Keratinocyte (primary cell): ENCODE measurements at regions not wholly inside any gene's neighbourhood (a gene's known extent, or its start where the extent isn't known, plus 50 kb on each side); places are given as distances from the start of the nearest gene placed in this dataset.
"Not testable (repeated sequence)": the region's sequence is repeated elsewhere in the genome, so short reads cannot be mapped to it uniquely, and the experiment has no call there.

Source experiments
- DNase-seq: peaks from one replicate; pipeline ENCODE4 v3.0.0-alpha.2; 2011; ENCODE audit warnings: low read depth, missing footprints, low spot score
- FAIRE-seq: peaks from 2 replicates; lab custom pipeline; 2011; peaks lifted over from hg19 to GRCh38; lab: Jason Lieb, UNC
- H2AFZ ChIP-seq: 2 replicates; pipeline ENCODE4 v1.6.0; 2012; ENCODE audit warnings: low read length, control low read depth, inconsistent platforms; ENCODE audit not compliant: control insufficient read depth
- H3K27ac ChIP-seq: 2 replicates; pipeline ENCODE4 v1.5.1; 2011; ENCODE audit warnings: low read length; ENCODE audit not compliant: control insufficient read depth, insufficient read depth
- H3K27me3 ChIP-seq: 3 replicates; pipeline ENCODE4 v1.6.0; 2011; ENCODE audit warnings: low read length; ENCODE audit not compliant: control insufficient read depth, insufficient read depth; ENCODE audit errors: extremely low read depth
- H3K36me3 ChIP-seq, 2 experiments: 2 replicates in 1 of 2; 3 replicates in 1 of 2; pipeline ENCODE4 v1.5.1; 2011; ENCODE audit warnings: low read length in 2 of 2, mild to moderate bottlenecking in 1 of 2; ENCODE audit not compliant: control insufficient read depth in 2 of 2, insufficient read depth in 2 of 2; ENCODE audit errors: extremely low read depth in 1 of 2
- H3K4me1 ChIP-seq: 3 replicates; pipeline ENCODE4 v1.5.1; 2011; ENCODE audit warnings: low read length; ENCODE audit not compliant: control insufficient read depth, insufficient read depth; ENCODE audit errors: extremely low read depth
- H3K4me2 ChIP-seq: 3 replicates; pipeline ENCODE4 v1.6.0; 2011; ENCODE audit warnings: low read depth, low read length; ENCODE audit not compliant: control insufficient read depth, insufficient read depth; ENCODE audit errors: extremely low read depth
- H3K4me3 ChIP-seq, 3 experiments: fragments of 200-600 bp in 1 of 3; sonication (generic) in 1 of 3; 2 replicates in 2 of 3; 3 replicates in 1 of 3; pipeline ENCODE4 v1.5.1; 2011 to 2016; ENCODE audit warnings: low read length in 3 of 3, mild to moderate bottlenecking in 3 of 3, control low read depth in 2 of 3, inconsistent platforms in 1 of 3, low read depth in 1 of 3, mixed read lengths in 1 of 3, mixed run types in 1 of 3, moderate library complexity in 1 of 3; ENCODE audit not compliant: control insufficient read depth in 2 of 3, insufficient read depth in 2 of 3; ENCODE audit errors: extremely low read depth in 1 of 3
- H3K79me2 ChIP-seq: 2 replicates; pipeline ENCODE4 v1.6.0; 2012; ENCODE audit warnings: low read length; ENCODE audit not compliant: control insufficient read depth, insufficient read depth
- H3K9ac ChIP-seq: 3 replicates; pipeline ENCODE4 v1.6.0; 2011; ENCODE audit warnings: low read length; ENCODE audit not compliant: control insufficient read depth, insufficient read depth; ENCODE audit errors: extremely low read depth
- H3K9me1 ChIP-seq: 3 replicates; pipeline ENCODE4 v1.6.0; 2011; ENCODE audit warnings: low read length; ENCODE audit not compliant: control insufficient read depth, insufficient read depth; ENCODE audit errors: extremely low read depth
- H3K9me3 ChIP-seq: 2 replicates; pipeline ENCODE4 v1.5.1; 2012; ENCODE audit warnings: low read depth, low read length; ENCODE audit not compliant: control insufficient read depth
- H4K20me1 ChIP-seq: 3 replicates; pipeline ENCODE4 v1.6.0; 2011; ENCODE audit warnings: low read length; ENCODE audit not compliant: control insufficient read depth, insufficient read depth; ENCODE audit errors: extremely low read depth
- CTCF ChIP-seq, 3 experiments: IDR thresholded peaks in 1 of 3; conservative IDR thresholded peaks in 1 of 3; optimal IDR thresholded peaks in 1 of 3; 2 replicates in 2 of 3; 3 replicates in 1 of 3; pipeline versions ENCODE3 to v1.5.1; 2011; ENCODE audit warnings: low read length in 3 of 3, mild to moderate bottlenecking in 3 of 3, moderate library complexity in 2 of 3, control low read depth in 1 of 3, inconsistent platforms in 1 of 3; ENCODE audit not compliant: insufficient read depth in 2 of 3; ENCODE audit errors: extremely low read depth in 1 of 3
- EZH2 ChIP-seq: IDR thresholded peaks from one replicate; pipeline ENCODE4 v1.6.1; 2012; ENCODE audit warnings: inconsistent platforms, mild to moderate bottlenecking, low read length, moderate library complexity
- dilution Hi-C: fragments of 300-500 bp; cut with MboI; formaldehyde crosslinking; loops from one replicate; pipeline ENCODE4 v1.7.0; 2020; ENCODE audit warnings: low sequenced_read_pairs; ENCODE audit not compliant: extremely low pct_ligation_motif_present

- TF ChIP-seq CTCF (optimal IDR thresholded peaks at IDR 0.05 in 1 of 3, IDR thresholded peaks at IDR 0.05 in 1 of 3, conservative IDR thresholded peaks at IDR 0.05 in 1 of 3; ENCODE audit: extremely low read depth in 1 of 3, insufficient read depth in 2 of 3, low read length in 3 of 3) (no peak), EZH2 (no peak)
- FAIRE-seq (no peak), DNase-seq (no peak)
- Histone ChIP-seq H3K4me3 (no peak overlapping the region), H3K27me3 (no peaks in the 10 kb centered on the region), H3K4me2 (no peak overlapping the region), H3K4me1 (peaks cover 27% of the 10 kb centered on the region), H3K9me3 (no peaks in the 10 kb centered on the region), H3K36me3 (no peaks in the 10 kb centered on the region), H3K9ac (no peak overlapping the region), H4K20me1 (no peaks in the 10 kb centered on the region), H3K79me2 (no peaks in the 10 kb centered on the region), H3K27ac (no peak overlapping the region), H3K9me1 (no peaks in the 10 kb centered on the region), H2AFZ (no peak overlapping the region)
- dilution Hi-C loops: no loop called here
Observed at GRCh38 chr9:111740739-111741138, 54.0 kb downstream of the SHOC1 start.

DNA sequence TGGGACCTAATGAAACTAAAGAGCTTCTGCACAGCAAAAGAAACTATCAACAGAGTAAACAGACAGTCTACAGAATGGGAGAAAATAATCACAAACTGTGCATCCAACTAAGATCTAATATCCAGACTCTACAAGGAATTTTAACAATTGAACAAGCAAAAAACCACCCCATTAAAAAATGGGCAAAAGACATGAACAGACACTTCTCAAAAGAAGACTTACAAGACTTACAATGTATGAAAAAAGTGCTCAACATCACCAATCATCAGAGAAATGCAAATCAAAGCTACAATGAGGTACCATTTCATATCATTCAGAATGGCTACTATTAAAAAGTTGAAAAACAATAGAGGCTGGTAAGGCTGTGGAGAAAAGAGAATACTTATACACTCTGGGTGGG, 58.0 kb downstream of the SHOC1 start:
- no peaks in the 10 kb centered on the region for H3K9me1 ChIP-seq
- FAIRE-seq: no peak
- H3K4me2 ChIP-seq: no peak overlapping the region
- no peak overlapping the region for H3K27ac ChIP-seq
- dilution Hi-C loops: no loop called here
- no peak for TF ChIP-seq EZH2
- H3K9ac ChIP-seq: no peak overlapping the region
- no peak overlapping the region for H2AFZ ChIP-seq
- H3K79me2 ChIP-seq: no peaks in the 10 kb centered on the region
- no peaks in the 10 kb centered on the region for H4K20me1 ChIP-seq
- no peaks in the 10 kb centered on the region for H3K27me3 ChIP-seq
- H3K4me1 ChIP-seq: no peaks in the 10 kb centered on the region
- H3K9me3 ChIP-seq: peaks cover 3% of the 10 kb centered on the region
- H3K4me3 ChIP-seq: no peak overlapping the region
- no peak for DNase-seq
- H3K36me3 ChIP-seq: no peaks in the 10 kb centered on the region

DNA sequence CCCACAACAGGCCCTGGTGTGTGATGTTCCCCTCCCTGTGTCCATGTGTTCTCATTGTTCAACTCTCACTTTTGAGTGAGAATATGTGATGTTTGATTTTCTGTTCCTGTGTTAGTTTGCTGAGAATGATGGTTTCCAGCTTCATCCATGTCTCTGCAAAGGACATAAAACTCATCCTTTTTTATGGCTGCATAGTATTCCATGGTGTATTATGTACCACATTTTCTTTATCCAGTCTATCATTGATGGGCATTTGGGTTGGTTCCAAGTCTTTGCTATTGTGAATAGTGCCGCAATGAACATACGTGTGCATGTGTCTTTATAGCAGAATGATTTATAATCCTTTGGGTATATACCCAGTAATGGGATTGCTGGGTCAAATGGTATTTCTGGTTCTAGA, 59.4 kb downstream of the SHOC1 start:
- H3K9me1 ChIP-seq, FAIRE-seq, H3K27me3 ChIP-seq, H3K9me3 ChIP-seq, H3K4me1 ChIP-seq, H4K20me1 ChIP-seq, H3K4me2 ChIP-seq, H3K36me3 ChIP-seq, DNase-seq, H3K9ac ChIP-seq, dilution Hi-C loops, H3K79me2 ChIP-seq, H3K4me3 ChIP-seq, H3K27ac ChIP-seq, H2AFZ ChIP-seq: not testable (repeated sequence)
